ENCODE measurements at regions not wholly inside any gene's neighbourhood (a gene's known extent, or its start where the extent isn't known, plus 50 kb on each side); places are given as distances from the start of the nearest gene placed in this dataset.
A peak's percentile ranks its signal among the peaks of the same experiment; 100 is the strongest.

DNA sequence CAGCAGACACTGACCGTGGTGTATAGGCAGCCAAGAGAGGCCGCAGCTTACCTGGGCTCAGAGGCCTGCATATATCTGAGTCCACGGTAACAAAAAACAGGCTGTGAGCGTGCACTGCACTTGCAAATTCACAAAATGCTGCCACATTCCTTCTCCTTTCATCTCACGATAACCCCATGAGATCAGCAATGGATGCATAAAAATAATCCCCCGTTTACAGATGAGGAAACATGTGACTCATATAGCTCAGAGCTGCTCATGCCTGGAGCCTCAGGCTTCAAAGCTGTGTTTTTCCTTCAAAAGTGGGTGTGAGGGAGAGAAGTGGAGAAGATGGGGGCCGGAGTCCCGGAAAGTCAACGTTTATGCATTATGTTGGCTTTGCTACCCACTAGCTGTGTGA, 118.3 kb upstream of the FOXF1 start:
- H3K27ac ChIP-seq (ENCODE audit: insufficient read depth, low read depth, low read length) = peak overlapping the region; percentile 48
- POLR2A ChIA-PET = no interaction called here

More for the DNA sequence above, 118.3 kb upstream of the FOXF1 start:
- Histone ChIP-seq H4K20me1 (replicated peaks; ENCODE audit: control insufficient read depth, extremely low read depth, insufficient read depth, low read length) (no peaks in the 10 kb centered on the region), H3K79me2 (ENCODE audit: control insufficient read depth, insufficient read depth, low read length) (no peaks in the 10 kb centered on the region), H3K9me3 (replicated peaks; ENCODE audit: control insufficient read depth, insufficient read depth, low read length) (no peaks in the 10 kb centered on the region), H3K4me3 (replicated peaks in 1 of 3; ENCODE audit: insufficient read depth in 1 of 3, low read depth in 1 of 3, low read length in 3 of 3) (no peak overlapping the region), H2AFZ (ENCODE audit: low read depth, low read length) (no peak overlapping the region), H3K27me3 (ENCODE audit: control insufficient read depth in 2 of 2, insufficient read depth in 2 of 2, low read length in 2 of 2) (no peaks in the 10 kb centered on the region), H3K9ac (replicated peaks; ENCODE audit: extremely low read depth, insufficient read depth, low read length) (no peak overlapping the region), H3K36me3 (ENCODE audit: control insufficient read depth in 2 of 2, extremely low read depth in 1 of 2, insufficient read depth in 2 of 2, low read length in 2 of 2) (no peaks in the 10 kb centered on the region), H3K4me2 (ENCODE audit: insufficient read depth, low read length) (peak overlapping the region; percentile 44), H3K4me1 (ENCODE audit: control insufficient read depth, extremely low read depth, insufficient read depth, low read length) (peaks cover 71% of the 10 kb centered on the region), H3K9me1 (replicated peaks; ENCODE audit: control insufficient read depth, extremely low read depth, insufficient read depth, low read length) (no peaks in the 10 kb centered on the region)
- CTCF ChIA-PET = interaction anchor here (1.2 to 1.9 kb wide), 9 partner anchors 8 to 319 kb away, joined by 3 to 11 read pairs (median 4); no protein-coding TSS in a partner anchor
- DNase-seq (ENCODE audit: low read depth, low spot score) (peak; percentile 44), FAIRE-seq (no peak)
- dilution Hi-C loops (cut with MboI; ENCODE audit: extremely low pct_ligation_motif_present, low sequenced_read_pairs) (no loop called here), intact Hi-C loops (cut with micrococcal nuclease) (no loop called here)
- BruUV-seq (replicated peaks) = no TSS peak
- TF ChIP-seq, protein P1, sequence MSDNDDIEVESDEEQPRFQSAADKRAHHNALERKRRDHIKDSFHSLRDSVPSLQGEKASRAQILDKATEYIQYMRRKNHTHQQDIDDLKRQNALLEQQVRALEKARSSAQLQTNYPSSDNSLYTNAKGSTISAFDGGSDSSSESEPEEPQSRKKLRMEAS (IDR thresholded peaks at IDR 0.05; ENCODE audit: insufficient read depth, insufficient read length) = no peak
- TF ChIP-seq GATA2 (IDR thresholded peaks at IDR 0.05; ENCODE audit: insufficient read depth, insufficient read length, low read depth, low read length) = no peak
- TF ChIP-seq POLR2A (IDR thresholded peaks at IDR 0.05; ENCODE audit: low read depth, low read length) = no peak
- no peak for TF ChIP-seq MYC (IDR thresholded peaks at IDR 0.05; ENCODE audit: low read depth, low read length)
- peak; percentile 55 for TF ChIP-seq JUN (IDR thresholded peaks at IDR 0.05; ENCODE audit: borderline replicate concordance, insufficient read depth, insufficient read length, low read depth)
- peak; percentile 53 for TF ChIP-seq FOS (IDR thresholded peaks at IDR 0.05; ENCODE audit: borderline replicate concordance, insufficient read depth, low read length)
- TF ChIP-seq, protein P2, sequence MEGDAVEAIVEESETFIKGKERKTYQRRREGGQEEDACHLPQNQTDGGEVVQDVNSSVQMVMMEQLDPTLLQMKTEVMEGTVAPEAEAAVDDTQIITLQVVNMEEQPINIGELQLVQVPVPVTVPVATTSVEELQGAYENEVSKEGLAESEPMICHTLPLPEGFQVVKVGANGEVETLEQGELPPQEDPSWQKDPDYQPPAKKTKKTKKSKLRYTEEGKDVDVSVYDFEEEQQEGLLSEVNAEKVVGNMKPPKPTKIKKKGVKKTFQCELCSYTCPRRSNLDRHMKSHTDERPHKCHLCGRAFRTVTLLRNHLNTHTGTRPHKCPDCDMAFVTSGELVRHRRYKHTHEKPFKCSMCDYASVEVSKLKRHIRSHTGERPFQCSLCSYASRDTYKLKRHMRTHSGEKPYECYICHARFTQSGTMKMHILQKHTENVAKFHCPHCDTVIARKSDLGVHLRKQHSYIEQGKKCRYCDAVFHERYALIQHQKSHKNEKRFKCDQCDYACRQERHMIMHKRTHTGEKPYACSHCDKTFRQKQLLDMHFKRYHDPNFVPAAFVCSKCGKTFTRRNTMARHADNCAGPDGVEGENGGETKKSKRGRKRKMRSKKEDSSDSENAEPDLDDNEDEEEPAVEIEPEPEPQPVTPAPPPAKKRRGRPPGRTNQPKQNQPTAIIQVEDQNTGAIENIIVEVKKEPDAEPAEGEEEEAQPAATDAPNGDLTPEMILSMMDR (IDR thresholded peaks at IDR 0.05; ENCODE audit: extremely low read depth in 1 of 2, insufficient read depth in 1 of 2, low read depth in 1 of 2, low read length in 2 of 2) = no peak

Measured in endothelial cell of umbilical vein (primary cell).